GM19324 (cell line): ENCODE measurements at regions not wholly inside any gene's neighbourhood (a gene's known extent, or its start where the extent isn't known, plus 50 kb on each side); places are given as distances from the start of the nearest gene placed in this dataset.
A peak's percentile ranks its signal among the peaks of the same experiment; 100 is the strongest.

Experiments used
- ATAC-seq: cut with Tn5 transposase; IDR thresholded peaks from one replicate; pipeline ENCODE4 v1.9.1; 2021; ENCODE audit warnings: mild to moderate bottlenecking, moderate library complexity; ENCODE audit not compliant: unreplicated experiment, low FRiP score

- no peak for ATAC-seq
Observed at GRCh38 chr3:102529452-102529851, 94.6 kb downstream of the ZPLD1 start.

- no peak for ATAC-seq
Observed at GRCh38 chr3:102530415-102531181, 95.8 kb downstream of the ZPLD1 start.

- no peak for ATAC-seq
Observed at GRCh38 chr3:102531686-102532085, 96.9 kb downstream of the ZPLD1 start.

- ATAC-seq, result no peak
Observed at GRCh38 chr3:102532901-102533300, 98.1 kb downstream of the ZPLD1 start.

- ATAC-seq, result no peak
Observed at GRCh38 chr3:102533784-102534183, 99.0 kb downstream of the ZPLD1 start.

- ATAC-seq, result peak; percentile 62
Observed at GRCh38 chr3:102536456-102536855, 101.6 kb downstream of the ZPLD1 start.

- ATAC-seq, result no peak
Observed at GRCh38 chr3:102537123-102537522, 102.3 kb downstream of the ZPLD1 start.

- no peak for ATAC-seq
Observed at GRCh38 chr3:102544741-102545140, 109.9 kb downstream of the ZPLD1 start.

- no peak for ATAC-seq
Observed at GRCh38 chr3:102545276-102545675, 110.5 kb downstream of the ZPLD1 start.

GRCh38 chr3:102553876-102554275 lies 119.1 kb downstream of the ZPLD1 start:
- no peak for ATAC-seq

- no peak for ATAC-seq
Observed at GRCh38 chr3:102570511-102570910, 135.7 kb downstream of the ZPLD1 start.

- no peak for ATAC-seq
Observed at GRCh38 chr3:102571006-102571405, 136.2 kb downstream of the ZPLD1 start.

GRCh38 chr3:102571720-102572384 lies 137.0 kb downstream of the ZPLD1 start:
- ATAC-seq, result no peak

- no peak for ATAC-seq
Observed at GRCh38 chr3:102573483-102574028, 138.7 kb downstream of the ZPLD1 start.

GRCh38 chr3:102574355-102574754 lies 139.5 kb downstream of the ZPLD1 start:
- ATAC-seq, result no peak

- ATAC-seq, result no peak
Observed at GRCh38 chr3:102576651-102577050, 141.8 kb downstream of the ZPLD1 start.

GRCh38 chr3:102577082-102577789 lies 142.4 kb downstream of the ZPLD1 start:
- ATAC-seq, result no peak

GRCh38 chr3:102580760-102581159 lies 145.9 kb downstream of the ZPLD1 start:
- no peak for ATAC-seq

GRCh38 chr3:102586485-102586884 lies 151.7 kb downstream of the ZPLD1 start:
- no peak for ATAC-seq

GRCh38 chr3:102593812-102594602 lies 159.2 kb downstream of the ZPLD1 start:
- ATAC-seq, result no peak
